Chondrocyte (in vitro differentiated cells): ENCODE measurements at regions not wholly inside any gene's neighbourhood (a gene's known extent, or its start where the extent isn't known, plus 50 kb on each side); places are given as distances from the start of the nearest gene placed in this dataset.

Experiments used
- DNase-seq: peaks from one replicate; pipeline ENCODE4 v3.0.0; 2021; ENCODE audit warnings: mixed read lengths, low spot score
- H3K27ac Mint-ChIP-seq: one replicate; pipeline ENCODE4 v1.8.0; 2021; ENCODE audit warnings: mild to moderate bottlenecking, moderate library complexity, mixed read lengths; ENCODE audit not compliant: unreplicated experiment
- H3K27me3 Mint-ChIP-seq: 2 replicates; pipeline ENCODE4 v1.8.0; 2021; ENCODE audit warnings: low read depth, mixed read lengths
- H3K36me3 Mint-ChIP-seq: 2 replicates; pipeline ENCODE4 v1.8.0; 2021; ENCODE audit warnings: low read depth, mixed read lengths
- H3K4me1 Mint-ChIP-seq: 2 replicates; pipeline ENCODE4 v1.8.0; 2021; ENCODE audit warnings: low read depth, mild to moderate bottlenecking, mixed read lengths
- H3K4me3 Mint-ChIP-seq: one replicate; pipeline ENCODE4 v1.8.0; 2021; ENCODE audit warnings: mild to moderate bottlenecking, moderate library complexity, mixed read lengths; ENCODE audit not compliant: unreplicated experiment
- H3K9me3 Mint-ChIP-seq: 2 replicates; pipeline ENCODE4 v1.8.0; 2021; ENCODE audit warnings: low read depth, mixed read lengths
- TF ChIP-seq, protein P1 (sequence below): fragments of 200-600 bp; sonication (generic); IDR thresholded peaks from 2 replicates; pipeline ENCODE4 v1.5.0; 2021; ENCODE audit warnings: antibody characterized with exemption, mild to moderate bottlenecking, moderate library complexity

GRCh38 chr15:88716543-88717381 is 77.9 kb downstream of the ISG20 start:
- H3K9me3 Mint-ChIP-seq, result no peaks in the 10 kb centered on the region
- H3K36me3 Mint-ChIP-seq, result no peaks in the 10 kb centered on the region
- TF ChIP-seq, protein P1, sequence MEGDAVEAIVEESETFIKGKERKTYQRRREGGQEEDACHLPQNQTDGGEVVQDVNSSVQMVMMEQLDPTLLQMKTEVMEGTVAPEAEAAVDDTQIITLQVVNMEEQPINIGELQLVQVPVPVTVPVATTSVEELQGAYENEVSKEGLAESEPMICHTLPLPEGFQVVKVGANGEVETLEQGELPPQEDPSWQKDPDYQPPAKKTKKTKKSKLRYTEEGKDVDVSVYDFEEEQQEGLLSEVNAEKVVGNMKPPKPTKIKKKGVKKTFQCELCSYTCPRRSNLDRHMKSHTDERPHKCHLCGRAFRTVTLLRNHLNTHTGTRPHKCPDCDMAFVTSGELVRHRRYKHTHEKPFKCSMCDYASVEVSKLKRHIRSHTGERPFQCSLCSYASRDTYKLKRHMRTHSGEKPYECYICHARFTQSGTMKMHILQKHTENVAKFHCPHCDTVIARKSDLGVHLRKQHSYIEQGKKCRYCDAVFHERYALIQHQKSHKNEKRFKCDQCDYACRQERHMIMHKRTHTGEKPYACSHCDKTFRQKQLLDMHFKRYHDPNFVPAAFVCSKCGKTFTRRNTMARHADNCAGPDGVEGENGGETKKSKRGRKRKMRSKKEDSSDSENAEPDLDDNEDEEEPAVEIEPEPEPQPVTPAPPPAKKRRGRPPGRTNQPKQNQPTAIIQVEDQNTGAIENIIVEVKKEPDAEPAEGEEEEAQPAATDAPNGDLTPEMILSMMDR, result no peak
- peaks cover 13% of the 10 kb centered on the region for H3K4me1 Mint-ChIP-seq
- no peak overlapping the region for H3K4me3 Mint-ChIP-seq
- H3K27ac Mint-ChIP-seq, result no peak overlapping the region
- H3K27me3 Mint-ChIP-seq, result peaks cover 18% of the 10 kb centered on the region
- no peak for DNase-seq

GRCh38 chr15:88717382-88718031 is 78.7 kb downstream of the ISG20 start:
- H3K9me3 Mint-ChIP-seq, result no peaks in the 10 kb centered on the region
- H3K4me1 Mint-ChIP-seq, result peaks cover 13% of the 10 kb centered on the region
- no peak for DNase-seq
- H3K27me3 Mint-ChIP-seq, result peaks cover 13% of the 10 kb centered on the region
- H3K4me3 Mint-ChIP-seq, result no peak overlapping the region
- H3K27ac Mint-ChIP-seq, result peak overlapping the region; percentile 89
- H3K36me3 Mint-ChIP-seq, result no peaks in the 10 kb centered on the region
- TF ChIP-seq, protein P1, result no peak

GRCh38 chr15:88718731-88719130 is 79.9 kb downstream of the ISG20 start:
- TF ChIP-seq, protein P1, result no peak
- H3K27me3 Mint-ChIP-seq, result peaks cover 4% of the 10 kb centered on the region

DNA sequence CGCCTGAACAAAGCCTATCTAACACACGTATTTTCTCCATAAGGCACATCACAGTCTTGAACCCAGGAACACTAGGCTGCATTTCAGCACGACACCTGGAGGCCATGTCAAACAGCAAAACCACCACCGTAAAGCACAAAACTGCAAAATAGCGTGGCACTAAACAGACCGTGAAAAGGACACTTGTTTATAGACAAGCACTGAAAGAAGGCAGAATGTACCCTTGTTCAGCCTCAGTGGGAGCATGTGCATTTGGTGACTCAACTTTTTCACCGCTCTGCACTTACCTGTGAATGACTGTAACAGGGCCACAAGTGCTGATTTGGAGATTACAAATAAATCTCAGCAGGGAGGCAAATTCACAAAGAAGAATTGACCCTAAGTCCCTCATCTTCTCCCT is 80.8 kb downstream of the ISG20 start:
- H3K9me3 Mint-ChIP-seq, result peaks cover 8% of the 10 kb centered on the region
- peaks cover 13% of the 10 kb centered on the region for H3K4me1 Mint-ChIP-seq
- peaks cover 4% of the 10 kb centered on the region for H3K27me3 Mint-ChIP-seq
- peaks cover 2% of the 10 kb centered on the region for H3K36me3 Mint-ChIP-seq
- H3K4me3 Mint-ChIP-seq, result no peak overlapping the region
- no peak for DNase-seq
- no peak overlapping the region for H3K27ac Mint-ChIP-seq
- TF ChIP-seq, protein P1, result no peak

More at GRCh38 chr15:88718731-88719130, 79.9 kb downstream of the ISG20 start:
- H3K36me3 Mint-ChIP-seq, result peaks cover 2% of the 10 kb centered on the region
- H3K4me1 Mint-ChIP-seq, result peaks cover 13% of the 10 kb centered on the region
- H3K4me3 Mint-ChIP-seq, result no peak overlapping the region
- H3K9me3 Mint-ChIP-seq, result peaks cover 8% of the 10 kb centered on the region
- no peak overlapping the region for H3K27ac Mint-ChIP-seq
- no peak for DNase-seq

DNA sequence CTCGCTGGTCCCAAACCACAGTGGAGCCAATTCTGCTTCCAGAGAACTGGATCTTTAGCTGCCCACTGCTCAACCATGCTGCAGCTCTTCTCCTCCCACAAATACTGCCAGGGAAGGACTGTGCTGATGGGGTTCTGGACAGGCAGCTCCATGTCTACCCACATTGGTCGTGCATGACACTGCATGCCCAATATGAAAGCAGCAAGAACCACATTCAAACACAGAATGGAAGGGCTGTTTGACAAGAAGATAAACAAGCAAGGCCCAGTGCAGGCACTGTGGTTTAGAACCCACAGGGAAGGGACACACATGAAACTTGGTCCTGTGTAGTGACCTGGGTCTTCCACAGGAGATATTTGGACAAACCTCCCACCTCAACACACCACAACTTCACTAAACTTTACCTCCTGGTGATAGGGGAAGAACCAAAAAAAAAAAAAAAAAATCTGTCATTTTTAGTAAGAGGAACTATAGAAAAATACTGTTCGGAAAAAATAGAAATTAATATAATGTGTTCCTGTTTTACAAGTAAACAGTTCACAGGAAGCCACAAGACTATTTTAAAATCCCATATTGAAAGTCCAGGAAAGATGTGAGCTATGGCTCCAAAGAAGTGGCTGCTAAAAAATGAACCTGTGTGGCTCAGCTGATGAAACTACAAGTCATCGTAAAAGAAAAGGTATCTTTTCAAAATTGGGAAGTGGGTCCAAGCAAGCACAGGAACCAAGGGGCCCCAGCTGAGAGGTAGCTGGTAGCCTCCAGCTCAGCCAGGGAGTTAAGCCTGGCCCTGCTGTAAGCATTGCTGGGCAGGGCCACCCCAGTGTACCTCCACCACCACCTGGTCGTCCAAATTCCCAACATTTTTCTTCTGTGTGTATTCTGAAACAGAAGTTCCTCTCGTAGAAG is 77.7 kb upstream of the ACAN start:
- TF ChIP-seq, protein P1, result no peak
- H3K27ac Mint-ChIP-seq, result no peak overlapping the region
- H3K36me3 Mint-ChIP-seq, result peaks cover 2% of the 10 kb centered on the region
- H3K9me3 Mint-ChIP-seq, result peaks cover 8% of the 10 kb centered on the region
- H3K4me3 Mint-ChIP-seq, result no peak overlapping the region
- H3K4me1 Mint-ChIP-seq, result no peaks in the 10 kb centered on the region
- no peak for DNase-seq
- peaks cover 6% of the 10 kb centered on the region for H3K27me3 Mint-ChIP-seq
